ENCODE measurements at regions not wholly inside any gene's neighbourhood (a gene's known extent, or its start where the extent isn't known, plus 50 kb on each side); places are given as distances from the start of the nearest gene placed in this dataset.

DNA sequence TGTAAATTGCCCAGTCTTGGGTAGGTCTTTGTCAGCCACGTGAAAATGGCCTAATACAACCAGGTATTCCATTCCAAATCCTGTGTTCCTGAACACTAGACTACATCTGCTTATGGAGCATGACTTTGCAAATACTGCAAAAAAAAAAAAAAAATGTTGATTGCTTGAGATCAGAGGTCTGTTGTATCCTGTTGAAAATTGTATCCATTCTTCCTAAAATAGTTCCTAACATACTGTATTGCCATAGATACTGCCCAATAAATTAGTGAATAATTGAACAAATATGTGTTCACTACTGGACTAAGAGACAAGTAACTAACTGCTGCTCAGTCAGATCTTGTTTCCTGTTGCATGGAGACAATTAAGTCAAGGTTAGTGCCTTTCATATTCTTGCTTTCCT is 164.3 kb upstream of the PABPC4L start:
- in situ Hi-C loops (cut with MboI; ENCODE audit: low pct_unique_long_range_greater_than_20kb, low sequenced_read_pairs, unreplicated experiment), result no loop called here
- DNase-seq (ENCODE audit: low spot score), result no peak
- TF ChIP-seq, protein P1, sequence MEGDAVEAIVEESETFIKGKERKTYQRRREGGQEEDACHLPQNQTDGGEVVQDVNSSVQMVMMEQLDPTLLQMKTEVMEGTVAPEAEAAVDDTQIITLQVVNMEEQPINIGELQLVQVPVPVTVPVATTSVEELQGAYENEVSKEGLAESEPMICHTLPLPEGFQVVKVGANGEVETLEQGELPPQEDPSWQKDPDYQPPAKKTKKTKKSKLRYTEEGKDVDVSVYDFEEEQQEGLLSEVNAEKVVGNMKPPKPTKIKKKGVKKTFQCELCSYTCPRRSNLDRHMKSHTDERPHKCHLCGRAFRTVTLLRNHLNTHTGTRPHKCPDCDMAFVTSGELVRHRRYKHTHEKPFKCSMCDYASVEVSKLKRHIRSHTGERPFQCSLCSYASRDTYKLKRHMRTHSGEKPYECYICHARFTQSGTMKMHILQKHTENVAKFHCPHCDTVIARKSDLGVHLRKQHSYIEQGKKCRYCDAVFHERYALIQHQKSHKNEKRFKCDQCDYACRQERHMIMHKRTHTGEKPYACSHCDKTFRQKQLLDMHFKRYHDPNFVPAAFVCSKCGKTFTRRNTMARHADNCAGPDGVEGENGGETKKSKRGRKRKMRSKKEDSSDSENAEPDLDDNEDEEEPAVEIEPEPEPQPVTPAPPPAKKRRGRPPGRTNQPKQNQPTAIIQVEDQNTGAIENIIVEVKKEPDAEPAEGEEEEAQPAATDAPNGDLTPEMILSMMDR (IDR thresholded peaks at IDR 0.05; ENCODE audit: extremely low read depth, insufficient read depth, missing control alignments), result no peak

DNA sequence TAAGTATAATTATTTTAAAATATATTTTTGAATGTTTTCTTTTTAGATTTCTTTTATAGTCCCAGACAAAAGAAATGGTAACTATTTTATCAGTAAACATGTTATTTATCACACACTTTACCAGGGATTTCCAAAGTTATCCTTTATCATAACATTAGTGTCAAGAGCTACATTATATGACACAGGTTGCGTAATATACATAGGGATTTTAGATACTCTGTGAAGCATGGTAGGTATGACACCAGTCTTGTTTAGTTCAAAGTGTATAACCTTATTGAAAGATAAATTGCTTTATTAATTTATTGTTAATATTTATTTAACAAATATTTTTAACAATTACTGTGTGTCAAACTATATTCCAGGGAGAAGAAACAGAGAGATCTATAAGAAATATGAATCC is 163.3 kb upstream of the PABPC4L start:
- no peak for DNase-seq (ENCODE audit: low spot score)
- in situ Hi-C loops (cut with MboI; ENCODE audit: low pct_unique_long_range_greater_than_20kb, low sequenced_read_pairs, unreplicated experiment), result no loop called here
- TF ChIP-seq, protein P1 (IDR thresholded peaks at IDR 0.05; ENCODE audit: extremely low read depth, insufficient read depth, missing control alignments), result no peak

DNA sequence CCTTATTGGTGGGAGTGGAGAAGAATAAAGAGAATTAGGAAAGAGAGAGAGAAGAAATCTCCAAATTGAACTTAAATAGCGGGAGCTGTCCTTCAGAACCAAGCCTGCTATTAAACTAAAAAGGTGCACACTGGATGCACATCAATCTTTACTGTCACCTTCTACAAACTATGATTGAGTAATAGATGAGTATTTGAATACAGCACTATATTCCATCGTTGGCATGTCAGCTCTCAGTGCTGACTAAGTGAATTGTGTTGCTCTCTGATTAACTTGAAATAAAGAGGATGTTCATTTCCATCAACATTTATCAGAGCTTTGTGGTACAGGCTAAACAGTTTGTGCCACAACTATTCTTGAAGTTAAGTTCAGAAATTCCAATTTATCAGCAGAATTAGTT is 143.7 kb upstream of the PABPC4L start:
- in situ Hi-C loops (cut with MboI; ENCODE audit: low pct_unique_long_range_greater_than_20kb, low sequenced_read_pairs, unreplicated experiment), result no loop called here
- DNase-seq (ENCODE audit: low spot score), result no peak
- TF ChIP-seq, protein P1 (IDR thresholded peaks at IDR 0.05; ENCODE audit: extremely low read depth, insufficient read depth, missing control alignments), result no peak

DNA sequence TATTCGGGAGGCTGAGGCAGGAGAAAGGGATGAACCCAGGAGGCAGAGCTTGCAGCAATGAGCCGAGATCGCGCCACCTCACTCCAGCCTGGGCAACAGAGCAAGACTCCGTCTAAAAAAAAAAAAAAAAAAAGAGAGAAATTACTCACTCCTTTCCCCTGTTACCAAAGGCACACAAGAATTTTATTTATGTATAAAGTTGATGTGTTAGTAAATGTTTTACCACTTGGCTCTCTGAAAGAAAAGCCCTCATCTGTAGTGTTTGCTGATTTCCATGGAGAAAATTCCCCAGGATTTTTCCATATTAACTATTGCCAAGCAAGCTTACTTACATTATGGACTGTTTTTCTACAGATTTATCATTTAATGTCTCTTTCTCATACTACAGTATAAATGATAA is 142.1 kb upstream of the PABPC4L start:
- DNase-seq (ENCODE audit: low spot score), result no peak
- TF ChIP-seq, protein P1 (IDR thresholded peaks at IDR 0.05; ENCODE audit: extremely low read depth, insufficient read depth, missing control alignments), result no peak
- in situ Hi-C loops (cut with MboI; ENCODE audit: low pct_unique_long_range_greater_than_20kb, low sequenced_read_pairs, unreplicated experiment), result no loop called here

DNA sequence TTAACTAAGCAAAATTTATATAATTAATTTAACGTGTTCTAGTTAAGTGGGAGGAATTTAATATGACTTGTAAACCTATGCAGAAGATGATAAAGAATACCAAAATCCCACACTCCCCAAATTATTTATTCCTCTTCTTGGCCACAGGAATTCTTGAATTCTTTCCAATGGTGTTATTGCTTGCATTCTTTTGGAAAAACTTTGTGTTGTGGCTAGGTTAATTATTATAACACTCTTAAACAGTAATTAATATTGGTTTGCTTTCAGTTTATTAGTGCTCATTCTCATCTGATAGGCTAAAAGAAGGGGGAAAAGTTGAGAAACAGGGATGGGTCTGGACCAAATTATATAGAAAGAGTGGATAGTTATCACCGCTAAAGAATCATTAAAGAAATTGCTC is 141.5 kb upstream of the PABPC4L start:
- TF ChIP-seq, protein P1 (IDR thresholded peaks at IDR 0.05; ENCODE audit: extremely low read depth, insufficient read depth, missing control alignments), result no peak
- in situ Hi-C loops (cut with MboI; ENCODE audit: low pct_unique_long_range_greater_than_20kb, low sequenced_read_pairs, unreplicated experiment), result no loop called here
- no peak for DNase-seq (ENCODE audit: low spot score)

DNA sequence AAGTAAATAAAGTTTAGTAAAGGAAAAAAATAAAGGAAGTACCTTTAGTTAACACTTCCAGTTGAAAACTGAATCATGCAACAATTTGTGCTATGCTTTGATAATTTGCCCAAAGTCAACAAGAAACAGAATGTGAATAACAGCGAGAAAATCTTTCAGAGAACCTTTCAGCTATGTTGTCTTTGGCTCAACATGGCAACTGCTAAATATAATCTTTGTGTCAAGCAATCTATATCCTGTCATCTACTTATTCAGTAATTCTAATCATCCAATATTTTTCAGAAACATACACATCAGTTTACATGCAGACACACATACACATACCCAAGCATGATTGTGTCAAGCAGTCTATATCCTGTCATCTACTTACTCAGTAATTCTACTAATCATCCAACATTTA is 136.0 kb upstream of the PABPC4L start:
- TF ChIP-seq, protein P1 (IDR thresholded peaks at IDR 0.05; ENCODE audit: extremely low read depth, insufficient read depth, missing control alignments), result no peak
- in situ Hi-C loops (cut with MboI; ENCODE audit: low pct_unique_long_range_greater_than_20kb, low sequenced_read_pairs, unreplicated experiment), result no loop called here
- DNase-seq (ENCODE audit: low spot score), result no peak

DNA sequence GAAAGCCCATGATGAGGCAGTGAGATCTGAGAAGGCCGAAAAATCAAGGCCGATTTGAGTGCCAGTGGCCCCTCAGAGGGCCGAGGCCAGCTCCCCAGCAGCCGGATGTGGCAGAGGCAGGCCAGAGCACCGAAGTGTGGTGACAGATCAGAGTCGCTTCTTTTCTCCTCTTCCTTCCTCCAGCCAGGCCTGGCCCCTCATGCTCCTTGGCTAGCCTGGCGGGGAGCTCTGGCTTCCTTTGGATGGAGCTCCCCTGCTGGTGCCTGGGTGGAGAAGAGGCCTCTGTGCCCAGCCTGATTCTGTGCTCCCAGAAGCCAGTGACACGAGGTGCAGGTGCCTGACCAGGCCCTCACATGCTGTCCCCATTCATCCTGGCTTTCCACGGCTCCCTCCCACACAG is 127.2 kb upstream of the PABPC4L start:
- TF ChIP-seq, protein P1 (IDR thresholded peaks at IDR 0.05; ENCODE audit: extremely low read depth, insufficient read depth, missing control alignments), result no peak
- in situ Hi-C loops (cut with MboI; ENCODE audit: low pct_unique_long_range_greater_than_20kb, low sequenced_read_pairs, unreplicated experiment), result no loop called here
- no peak for DNase-seq (ENCODE audit: low spot score)
